Neural cell (in vitro differentiated cells): ENCODE measurements at regions not wholly inside any gene's neighbourhood (a gene's known extent, or its start where the extent isn't known, plus 50 kb on each side); places are given as distances from the start of the nearest gene placed in this dataset.
A peak's percentile ranks its signal among the peaks of the same experiment; 100 is the strongest.

Experiments used
- CTCF ChIP-seq: fragments of 450-650 bp; IDR thresholded peaks from 2 replicates; pipeline ENCODE4 v1.5.1; 2014; ENCODE audit warnings: antibody characterized with exemption, mild to moderate bottlenecking, moderate library complexity; ENCODE audit not compliant: poor library complexity, severe bottlenecking
- POLR2AphosphoS5 ChIP-seq: IDR thresholded peaks from 2 replicates; pipeline ENCODE4 v1.6.1; 2012
- SMC3 ChIP-seq: fragments of 450-650 bp; conservative IDR thresholded peaks from 2 replicates; pipeline ENCODE4 v1.6.1; 2014; ENCODE audit warnings: antibody characterized with exemption, mild to moderate bottlenecking, moderate library complexity; ENCODE audit not compliant: poor library complexity
- TAF1 ChIP-seq: IDR thresholded peaks from 2 replicates; pipeline ENCODE4 v1.6.1; 2012; ENCODE audit warnings: low read depth

- TF ChIP-seq CTCF (no peak), POLR2AphosphoS5 (peak; percentile 53), TAF1 (no peak), SMC3 (no peak)
These were observed 292.5 kb downstream of the PHKB start for GRCh38 chr16:47753659-47754058.
